ENCODE measurements at regions not wholly inside any gene's neighbourhood (a gene's known extent, or its start where the extent isn't known, plus 50 kb on each side); places are given as distances from the start of the nearest gene placed in this dataset.
A peak's percentile ranks its signal among the peaks of the same experiment; 100 is the strongest.

- DNase-seq: no peak
Measured at GRCh38 chr20:59508729-59509128, 95.6 kb upstream of the PHACTR3 start.

DNA sequence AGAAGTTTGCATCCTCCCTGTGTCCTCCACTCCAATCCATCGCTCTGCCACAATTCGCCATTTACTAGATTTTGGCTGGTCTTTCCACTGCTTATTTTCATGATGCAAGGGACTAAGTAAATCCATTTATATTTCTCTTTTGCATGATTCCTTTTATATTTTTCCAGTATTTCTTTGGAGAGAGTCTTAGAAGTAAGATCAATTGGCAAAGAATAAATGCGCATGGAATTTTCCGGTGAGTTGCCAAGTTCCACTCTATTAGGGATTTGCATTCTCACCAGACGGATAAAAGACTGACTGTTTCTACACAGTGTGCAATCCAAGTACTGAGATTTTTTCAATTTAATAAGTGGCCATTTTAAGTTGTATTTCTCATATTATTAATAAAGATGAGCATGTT is 91.7 kb upstream of the PHACTR3 start:
- DNase-seq: no peak

- no peak for DNase-seq
Measured at GRCh38 chr20:59514554-59514953, 89.8 kb upstream of the PHACTR3 start.

- peak; percentile 46 for DNase-seq
Measured at GRCh38 chr20:59515013-59515905, 89.1 kb upstream of the PHACTR3 start.

DNA sequence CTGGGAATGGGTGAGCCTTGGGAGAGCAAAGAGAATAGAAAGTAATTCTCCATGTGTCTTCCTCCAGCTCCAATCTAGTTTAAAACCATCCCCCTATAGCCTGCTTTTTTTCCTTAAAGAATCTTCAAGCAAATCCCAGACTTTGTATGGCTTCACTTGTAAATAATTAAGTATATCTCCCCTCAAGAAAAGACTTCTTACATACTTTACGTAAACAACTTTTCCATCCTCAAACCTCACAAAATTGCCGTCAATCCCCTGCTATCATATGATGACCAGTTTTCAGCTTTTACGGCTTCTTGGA is 88.5 kb upstream of the PHACTR3 start:
- no peak for DNase-seq

GRCh38 chr20:59518881-59519706 is 85.2 kb upstream of the PHACTR3 start:
- peak; percentile 64 for DNase-seq

GRCh38 chr20:59519707-59520014 is 84.7 kb upstream of the PHACTR3 start:
- no peak for DNase-seq

DNA sequence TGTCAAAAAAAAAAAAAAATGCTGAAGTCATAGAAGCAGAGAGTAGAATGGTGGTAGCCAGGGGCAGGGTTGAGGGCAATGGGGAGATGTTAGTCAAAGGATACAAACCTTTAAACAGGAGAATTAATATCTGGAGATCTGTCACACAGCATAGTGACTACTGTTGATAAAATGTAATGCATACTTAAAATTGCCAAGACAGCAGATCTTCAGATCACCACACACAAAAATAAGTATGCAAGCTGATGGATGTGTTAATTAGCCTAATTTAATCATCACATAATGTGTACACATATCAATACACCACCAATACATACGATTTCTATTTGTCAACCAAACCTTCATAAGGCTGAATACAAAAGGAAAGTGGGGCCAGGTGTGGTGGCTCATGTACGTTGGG is 83.5 kb upstream of the PHACTR3 start:
- no peak for DNase-seq

GRCh38 chr20:59525500-59526241 is 78.7 kb upstream of the PHACTR3 start:
- peak; percentile 38 for DNase-seq

- DNase-seq: no peak
Measured at GRCh38 chr20:59526242-59527225, 77.8 kb upstream of the PHACTR3 start.

GRCh38 chr20:59530782-59531181 is 73.6 kb upstream of the PHACTR3 start:
- DNase-seq: no peak

DNA sequence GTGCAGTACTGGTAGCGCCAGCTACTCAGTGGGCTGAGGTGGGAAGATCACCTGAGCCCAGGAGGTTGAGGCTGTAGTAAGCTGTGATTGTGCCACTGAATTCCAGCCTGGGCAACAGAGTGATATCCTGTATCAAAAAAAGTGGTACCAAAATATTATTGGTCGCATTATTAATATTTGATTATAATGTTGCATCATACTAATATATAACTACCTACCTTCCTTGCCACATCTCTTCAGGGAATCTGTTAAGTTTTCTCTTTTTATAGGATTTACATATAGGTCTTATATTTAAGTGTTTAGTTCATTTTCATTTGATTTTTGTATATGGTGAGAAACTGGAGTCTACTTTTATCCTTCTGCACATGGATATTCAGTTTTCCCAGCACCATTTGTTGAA is 66.3 kb upstream of the PHACTR3 start:
- DNase-seq: no peak

DNA sequence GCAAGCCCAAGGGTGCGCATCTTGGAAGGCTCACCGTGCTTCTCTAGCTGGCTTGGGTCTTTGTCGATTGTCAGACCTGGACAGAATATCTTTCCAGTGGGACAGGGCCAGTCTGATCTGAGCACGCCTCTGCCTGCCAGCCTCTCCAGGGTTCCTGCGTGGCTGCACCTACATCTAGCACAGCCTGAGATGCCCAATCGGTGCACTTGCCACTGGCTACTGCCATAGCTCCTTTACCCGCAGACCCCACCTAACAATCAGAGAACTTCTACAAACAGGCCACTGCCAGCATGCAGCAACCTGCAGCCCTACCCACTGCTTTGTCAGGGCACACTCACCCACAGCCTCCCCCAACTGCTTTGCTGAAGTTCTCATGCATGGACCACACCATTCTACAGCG is 56.7 kb upstream of the PHACTR3 start:
- no peak for DNase-seq
